ENCODE measurements at regions not wholly inside any gene's neighbourhood (a gene's known extent, or its start where the extent isn't known, plus 50 kb on each side); places are given as distances from the start of the nearest gene placed in this dataset.

- TF ChIP-seq CTCF (IDR thresholded peaks at IDR 0.05; ENCODE audit: insufficient read depth, low read depth, low read length) (no peak), EZH2 (IDR thresholded peaks at IDR 0.05; ENCODE audit: insufficient read depth, low read length) (no peak)
Measured at GRCh38 chrX:130497531-130497930, 95.7 kb downstream of the RBMX2 start.

Data from astrocyte (in vitro differentiated cells and primary cell).